ENCODE measurements at regions not wholly inside any gene's neighbourhood (a gene's known extent, or its start where the extent isn't known, plus 50 kb on each side); places are given as distances from the start of the nearest gene placed in this dataset.
A peak's percentile ranks its signal among the peaks of the same experiment; 100 is the strongest.
"Not testable (repeated sequence)": the region's sequence is repeated elsewhere in the genome, so short reads cannot be mapped to it uniquely, and the experiment has no call there.

DNA sequence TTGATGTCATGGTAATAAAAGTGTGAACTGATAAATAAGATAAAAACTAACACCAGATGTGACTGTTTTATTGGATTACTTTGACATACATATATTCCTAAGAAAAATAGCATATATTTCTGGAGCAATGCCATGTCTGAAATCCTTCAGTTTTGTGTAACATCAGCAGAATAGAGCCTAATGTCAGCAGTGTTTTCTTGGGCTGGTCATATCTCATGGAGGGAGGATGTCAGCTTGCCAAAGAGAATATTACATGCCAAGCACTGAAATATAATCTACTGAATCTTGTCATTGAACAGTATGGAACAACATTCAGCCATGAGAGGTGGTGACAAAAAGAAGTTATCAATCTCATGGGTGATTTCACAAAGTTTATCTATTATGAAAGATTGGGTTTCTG is 220.3 kb downstream of the KLHL28 start:
- TF ChIP-seq, protein P1, sequence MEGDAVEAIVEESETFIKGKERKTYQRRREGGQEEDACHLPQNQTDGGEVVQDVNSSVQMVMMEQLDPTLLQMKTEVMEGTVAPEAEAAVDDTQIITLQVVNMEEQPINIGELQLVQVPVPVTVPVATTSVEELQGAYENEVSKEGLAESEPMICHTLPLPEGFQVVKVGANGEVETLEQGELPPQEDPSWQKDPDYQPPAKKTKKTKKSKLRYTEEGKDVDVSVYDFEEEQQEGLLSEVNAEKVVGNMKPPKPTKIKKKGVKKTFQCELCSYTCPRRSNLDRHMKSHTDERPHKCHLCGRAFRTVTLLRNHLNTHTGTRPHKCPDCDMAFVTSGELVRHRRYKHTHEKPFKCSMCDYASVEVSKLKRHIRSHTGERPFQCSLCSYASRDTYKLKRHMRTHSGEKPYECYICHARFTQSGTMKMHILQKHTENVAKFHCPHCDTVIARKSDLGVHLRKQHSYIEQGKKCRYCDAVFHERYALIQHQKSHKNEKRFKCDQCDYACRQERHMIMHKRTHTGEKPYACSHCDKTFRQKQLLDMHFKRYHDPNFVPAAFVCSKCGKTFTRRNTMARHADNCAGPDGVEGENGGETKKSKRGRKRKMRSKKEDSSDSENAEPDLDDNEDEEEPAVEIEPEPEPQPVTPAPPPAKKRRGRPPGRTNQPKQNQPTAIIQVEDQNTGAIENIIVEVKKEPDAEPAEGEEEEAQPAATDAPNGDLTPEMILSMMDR (IDR thresholded peaks at IDR 0.05; ENCODE audit: low read depth, low read length), result no peak
- no peak overlapping the region for H3K4me3 ChIP-seq (replicated peaks in 1 of 2; ENCODE audit: low read depth in 2 of 2, low read length in 2 of 2)
- peak in 1 of 2 donors; percentile 0 for DNase-seq (ENCODE audit: low read depth in 2 of 2)

DNA sequence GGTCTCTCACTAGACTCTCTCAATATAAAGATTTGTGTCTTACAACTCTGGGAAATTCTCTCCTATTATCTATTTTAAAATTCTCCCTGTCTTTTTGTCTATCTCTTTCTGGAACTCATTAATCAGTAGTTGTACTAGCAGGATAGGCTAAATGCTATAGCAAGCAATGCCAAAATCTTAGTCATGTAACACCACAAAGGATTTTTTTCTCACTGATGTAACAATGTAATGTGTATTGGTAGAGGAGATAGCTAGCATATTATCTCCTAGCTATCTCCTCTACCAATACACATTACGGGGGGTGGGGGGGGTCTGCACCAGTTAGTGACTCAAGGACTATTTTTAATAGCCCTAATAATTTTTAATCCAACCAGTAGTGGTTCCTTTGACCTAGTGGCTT is 225.4 kb downstream of the KLHL28 start:
- DNase-seq (ENCODE audit: low read depth in 2 of 2), result peak in 1 of 2 donors; percentile 1
- TF ChIP-seq, protein P1 (IDR thresholded peaks at IDR 0.05; ENCODE audit: low read depth, low read length), result no peak
- H3K4me3 ChIP-seq (replicated peaks in 1 of 2; ENCODE audit: low read depth in 2 of 2, low read length in 2 of 2), result no peak overlapping the region

DNA sequence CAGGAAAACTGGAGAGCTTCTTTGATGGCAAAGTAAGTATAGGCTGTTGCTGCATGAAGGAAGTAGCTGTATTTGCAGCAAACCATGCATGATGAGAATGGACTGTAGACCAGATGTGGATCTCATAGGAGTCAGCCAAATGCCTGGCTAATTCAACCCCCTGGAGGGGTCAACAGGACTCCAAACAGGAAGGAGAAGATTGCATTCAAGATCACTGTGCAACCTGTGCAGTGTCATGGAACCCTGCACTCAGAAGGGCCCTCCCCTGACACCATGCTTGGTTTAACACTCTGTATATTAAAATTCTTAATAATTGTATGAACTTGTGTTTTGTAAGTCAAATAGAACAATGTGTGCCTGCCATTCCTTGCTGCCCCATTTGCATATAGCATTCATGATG is 225.1 kb upstream of the FSCB start:
- no peak overlapping the region for H3K4me3 ChIP-seq (replicated peaks in 1 of 2; ENCODE audit: low read depth in 2 of 2, low read length in 2 of 2)
- TF ChIP-seq, protein P1 (IDR thresholded peaks at IDR 0.05; ENCODE audit: low read depth, low read length), result no peak
- no peak for DNase-seq (ENCODE audit: low read depth in 2 of 2)

DNA sequence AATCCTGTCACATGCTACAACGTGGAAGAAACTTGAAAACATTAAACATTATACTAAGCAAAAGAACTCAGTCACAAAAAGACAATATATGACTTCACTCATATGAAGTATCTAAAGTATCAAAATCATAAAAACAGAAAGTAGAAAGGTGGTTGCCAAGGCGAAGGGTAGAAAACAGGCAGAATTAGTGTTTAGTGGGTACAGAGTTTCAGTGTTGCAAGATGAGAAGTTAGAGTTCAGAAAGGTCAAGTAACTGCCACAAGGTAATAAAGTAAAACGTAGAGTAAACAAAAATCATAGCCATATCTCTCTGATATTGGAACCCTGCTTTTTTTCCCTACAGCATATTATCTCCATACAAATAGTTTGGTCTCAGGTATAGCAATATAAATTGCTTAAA is 223.8 kb upstream of the FSCB start:
- TF ChIP-seq, protein P1 (IDR thresholded peaks at IDR 0.05; ENCODE audit: low read depth, low read length), result no peak
- no peak overlapping the region for H3K4me3 ChIP-seq (replicated peaks in 1 of 2; ENCODE audit: low read depth in 2 of 2, low read length in 2 of 2)
- no peak for DNase-seq (ENCODE audit: low read depth in 2 of 2)

DNA sequence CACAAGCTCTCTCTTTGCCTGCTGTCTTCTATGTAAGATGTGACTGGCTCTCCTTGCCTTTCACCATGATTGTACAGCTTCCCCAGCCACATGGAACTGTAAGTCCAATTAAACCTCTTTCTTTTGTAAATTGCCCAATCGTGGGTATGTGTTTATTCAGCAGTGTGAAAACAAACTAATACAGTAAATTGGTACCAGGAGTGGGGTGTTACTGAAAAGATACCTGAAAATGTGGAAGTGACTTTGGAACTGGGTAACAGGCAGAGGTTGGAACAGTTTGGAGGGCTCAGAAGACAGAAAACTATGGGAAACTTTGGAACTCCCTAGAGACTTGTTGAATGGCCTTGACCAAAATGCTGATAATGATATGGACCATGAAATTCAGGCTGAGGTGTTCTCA is 214.3 kb upstream of the FSCB start:
- H3K4me3 ChIP-seq (replicated peaks in 1 of 2; ENCODE audit: low read depth in 2 of 2, low read length in 2 of 2); DNase-seq (ENCODE audit: low read depth in 2 of 2): not testable (repeated sequence)

DNA sequence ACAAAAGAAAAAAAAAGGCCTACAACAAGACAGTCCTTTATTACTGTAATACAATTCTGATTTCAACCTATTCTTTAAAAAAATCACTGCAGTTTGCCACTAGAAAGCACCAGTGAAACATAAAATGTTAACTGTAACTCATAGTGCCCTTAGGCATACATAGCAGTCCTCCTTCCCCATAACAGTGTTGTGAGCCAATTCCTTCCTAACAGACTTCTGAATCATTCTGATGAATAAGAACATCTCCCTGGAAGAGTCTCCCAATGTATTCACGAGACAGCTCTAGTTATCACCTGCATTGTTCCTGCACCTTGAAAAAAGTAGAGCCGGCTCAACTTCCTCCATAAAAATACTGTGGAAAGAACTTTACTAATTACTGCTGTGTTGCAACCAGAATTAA is 213.6 kb upstream of the FSCB start:
- TF ChIP-seq, protein P1 (IDR thresholded peaks at IDR 0.05; ENCODE audit: low read depth, low read length), result no peak
- DNase-seq (ENCODE audit: low read depth in 2 of 2), result no peak
- H3K4me3 ChIP-seq (replicated peaks in 1 of 2; ENCODE audit: low read depth in 2 of 2, low read length in 2 of 2), result no peak overlapping the region

DNA sequence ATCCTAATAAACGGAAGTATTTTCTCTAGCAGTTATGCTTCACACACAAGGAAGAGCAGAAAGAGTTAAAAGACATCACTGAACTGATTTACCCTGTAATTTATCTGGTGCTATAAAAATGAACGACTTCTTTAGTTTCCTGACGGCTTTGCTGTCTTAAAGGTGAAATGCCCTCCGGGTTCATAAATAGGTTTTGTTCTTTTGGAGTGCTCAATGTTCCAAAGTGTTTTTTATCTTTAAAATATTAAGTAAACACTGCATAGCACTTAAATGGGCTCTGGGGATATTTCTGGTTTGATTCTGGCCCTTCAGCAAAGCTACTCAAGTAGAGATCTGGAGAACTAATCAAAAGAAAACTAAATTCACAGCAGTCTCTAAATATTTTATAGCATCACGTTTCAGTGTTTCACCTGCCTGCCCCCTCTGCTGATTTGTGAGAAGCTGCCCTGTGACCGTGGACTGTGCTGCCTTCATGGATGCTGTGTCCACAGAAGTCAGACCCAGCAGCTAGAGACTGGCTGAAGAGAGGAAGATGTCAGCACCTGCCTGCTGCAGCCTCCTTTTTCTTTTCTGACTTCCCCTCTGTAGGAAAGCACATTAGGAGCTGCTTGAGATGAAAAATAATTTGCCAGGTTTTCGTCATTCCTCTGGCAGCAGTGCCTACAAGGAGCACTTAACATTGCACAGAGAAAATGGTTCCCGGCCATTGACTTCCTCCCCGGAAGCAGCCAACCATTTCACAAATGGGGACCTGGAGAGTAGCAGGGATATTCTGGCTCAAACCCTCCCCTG is 205.1 kb upstream of the FSCB start:
- TF ChIP-seq, protein P1 (IDR thresholded peaks at IDR 0.05; ENCODE audit: low read depth, low read length), result no peak
- DNase-seq (ENCODE audit: low read depth in 2 of 2), result no peak

More for the DNA sequence above, 205.1 kb upstream of the FSCB start:
- H3K4me3 ChIP-seq (replicated peaks in 1 of 2; ENCODE audit: low read depth in 2 of 2, low read length in 2 of 2), result no peak overlapping the region

Data from cardiac fibroblast (primary cell).